HPDE6-E6E7 (cell line): ENCODE measurements at regions not wholly inside any gene's neighbourhood (a gene's known extent, or its start where the extent isn't known, plus 50 kb on each side); places are given as distances from the start of the nearest gene placed in this dataset.

Experiments used
- DNase-seq: peaks from one replicate; pipeline ENCODE4 v3.0.0; 2011; ENCODE audit warnings: missing footprints; ENCODE audit errors: extremely low spot score

DNA sequence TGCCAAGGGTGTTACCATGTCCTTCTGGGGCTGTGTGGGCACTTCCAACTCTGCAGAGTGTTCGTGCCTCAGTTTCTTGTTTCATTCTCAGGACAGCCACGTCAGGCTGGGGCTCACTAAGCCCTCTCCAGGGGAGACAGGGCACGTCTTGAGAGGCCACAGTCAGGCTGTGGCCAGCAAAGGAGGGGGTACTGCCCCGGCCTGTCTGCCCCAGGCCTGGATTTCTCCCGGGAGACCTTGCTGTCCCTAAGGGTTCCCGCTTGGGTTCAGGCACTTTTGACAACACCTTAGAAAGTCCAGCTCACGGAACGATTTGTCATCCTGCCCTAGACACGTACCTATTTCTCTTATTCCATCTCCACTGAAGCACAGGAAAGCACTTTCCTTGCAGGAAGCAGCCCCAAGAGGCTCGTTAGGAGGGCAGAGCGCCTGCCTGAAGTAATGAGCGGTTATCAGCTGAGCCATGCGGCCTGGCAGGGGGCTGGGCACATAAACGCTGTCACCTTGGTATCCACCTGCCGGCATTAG lies 290.4 kb upstream of the RTL1 start:
- no peak for DNase-seq

DNA sequence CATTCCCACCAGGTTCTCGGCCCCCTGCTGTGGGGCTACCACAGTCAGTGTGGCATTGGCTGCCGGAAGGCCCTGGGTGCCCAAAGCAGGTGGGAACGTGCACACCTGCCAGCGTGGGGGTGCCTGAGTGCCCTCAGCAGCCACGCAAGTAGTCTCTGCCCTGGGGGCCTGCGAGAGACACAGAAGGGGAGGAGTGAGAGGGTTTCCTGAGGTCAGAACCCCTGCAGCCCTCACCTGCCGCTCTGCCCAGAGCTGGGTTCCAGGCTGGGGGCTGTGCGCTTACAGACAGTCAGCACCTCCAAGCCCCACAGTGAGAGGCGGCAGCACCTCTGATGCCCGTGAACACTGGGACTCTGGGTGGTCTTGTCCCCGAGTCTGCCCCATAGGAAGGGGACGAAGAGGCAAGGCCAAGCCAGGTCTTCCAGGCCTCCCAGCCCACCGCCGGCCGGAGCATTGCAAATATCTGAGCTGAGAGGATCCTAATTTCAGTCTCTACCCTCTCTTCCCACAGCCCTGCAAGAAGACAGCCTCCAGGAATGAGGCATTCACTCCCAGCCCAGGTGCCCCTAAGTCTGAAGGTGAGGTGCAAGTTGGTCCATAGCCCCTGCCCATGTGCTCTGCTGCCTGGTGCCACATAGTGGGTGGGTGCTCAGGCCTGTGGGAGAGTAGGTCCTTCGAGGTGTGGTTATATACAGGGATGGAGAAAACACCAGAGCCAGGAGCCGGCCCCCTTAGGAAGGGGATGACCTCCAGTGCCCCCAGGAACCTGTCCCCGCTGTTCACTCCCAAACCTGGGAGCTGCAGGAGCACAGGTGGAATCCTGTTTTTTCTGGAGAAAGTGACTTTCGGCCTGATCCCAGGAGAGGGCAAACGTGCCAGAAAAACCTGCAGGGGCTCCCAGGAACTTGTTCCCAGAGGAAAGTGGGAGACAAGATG lies 291.1 kb upstream of the RTL1 start:
- DNase-seq: no peak

DNA sequence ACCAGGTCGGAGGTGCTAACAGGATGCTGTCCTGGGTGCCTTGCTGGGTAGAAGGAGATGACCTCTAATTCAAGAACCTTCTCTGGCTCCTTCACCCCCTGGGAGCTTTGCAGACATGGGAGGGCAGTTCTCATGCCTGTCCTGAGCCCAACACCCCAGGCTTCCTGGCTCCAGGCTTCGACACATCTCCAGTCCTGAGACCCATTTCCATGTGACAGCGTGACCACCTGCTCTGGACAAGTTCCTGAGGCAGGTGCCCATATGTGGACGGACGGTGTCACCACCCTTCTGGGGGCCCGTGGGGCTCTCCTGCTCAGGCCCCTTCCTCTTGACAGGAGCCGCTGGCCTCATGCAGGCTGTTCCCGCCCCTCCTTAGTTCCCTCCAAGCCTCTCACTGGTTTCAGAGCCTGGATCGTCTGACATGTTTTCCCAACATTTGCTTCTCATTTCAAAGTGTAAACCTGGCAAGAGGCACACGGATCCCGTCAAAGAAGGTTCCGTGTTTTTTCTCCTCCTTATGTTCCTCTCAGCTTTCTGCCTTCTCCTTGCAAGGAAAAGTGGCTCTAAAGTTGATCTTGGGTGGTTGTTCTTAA lies 291.9 kb upstream of the RTL1 start:
- DNase-seq: no peak

DNA sequence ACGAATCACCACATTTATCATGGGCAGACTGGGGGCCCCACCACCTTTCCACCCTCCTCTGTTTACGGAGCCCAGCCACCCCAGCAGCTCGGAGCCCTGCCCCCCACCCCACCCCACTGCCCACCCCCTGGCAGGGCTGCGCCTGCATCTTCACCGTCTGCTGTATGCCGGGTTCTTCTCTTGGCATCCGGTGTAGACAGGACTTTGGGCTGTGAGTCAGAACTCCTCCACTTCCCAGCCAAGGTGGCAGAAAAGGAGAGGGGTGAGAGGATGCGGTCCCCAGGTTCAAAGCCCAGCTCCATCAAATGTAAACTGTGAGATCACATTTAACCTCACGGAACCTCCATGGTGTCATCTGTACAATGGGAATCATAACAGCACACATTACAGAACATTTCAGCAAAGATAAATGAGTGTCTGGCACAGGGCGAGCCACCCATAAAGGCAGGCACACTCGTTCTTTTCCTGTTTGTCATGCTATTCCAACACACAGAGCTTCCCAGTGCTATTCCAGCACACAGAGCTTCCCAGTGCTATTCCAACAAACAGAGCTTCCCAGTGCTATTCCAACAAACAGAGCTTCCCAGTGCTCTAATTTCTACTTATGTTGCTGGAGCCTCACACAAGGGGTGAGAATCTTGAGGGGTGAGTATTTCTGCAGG lies 292.7 kb upstream of the RTL1 start:
- DNase-seq: no peak

DNA sequence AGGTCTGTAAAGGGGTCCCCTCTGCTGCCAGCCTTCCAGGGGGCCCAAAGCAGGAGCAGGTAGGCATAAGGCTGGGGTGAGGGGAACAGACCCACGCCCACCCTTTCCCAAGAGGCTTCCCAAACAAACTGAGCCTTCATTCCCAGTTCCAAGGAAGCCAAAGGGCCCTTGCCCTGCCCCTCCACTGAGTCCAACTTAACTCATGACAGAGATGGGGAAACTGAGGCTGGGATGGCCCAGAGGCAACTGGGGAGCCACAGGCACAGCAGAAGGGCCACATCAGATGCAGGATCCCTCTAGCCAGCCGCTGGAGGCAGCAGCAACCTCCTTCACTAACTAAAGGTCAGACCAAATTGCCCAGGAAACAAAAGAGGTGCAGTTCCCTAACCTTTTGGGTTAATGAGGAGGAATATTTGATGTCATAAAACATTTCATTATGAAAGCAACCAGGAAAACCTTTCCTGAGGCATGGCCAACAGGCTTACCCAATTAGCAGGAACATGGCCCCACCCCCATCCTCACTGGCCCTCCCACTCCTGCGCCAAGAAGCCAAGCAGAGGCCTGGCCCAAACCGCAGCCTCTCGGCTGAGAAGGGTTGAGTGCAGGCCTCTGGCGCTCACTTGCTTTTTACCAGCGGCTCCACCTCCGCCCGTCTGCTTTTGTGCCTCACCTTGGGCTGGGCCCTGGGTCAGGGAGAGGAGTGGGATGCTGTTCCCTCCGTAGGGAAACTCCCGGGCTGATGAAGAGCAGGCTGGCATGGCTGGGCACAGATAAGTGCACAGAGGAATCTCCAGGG lies 293.5 kb upstream of the RTL1 start:
- DNase-seq: no peak

DNA sequence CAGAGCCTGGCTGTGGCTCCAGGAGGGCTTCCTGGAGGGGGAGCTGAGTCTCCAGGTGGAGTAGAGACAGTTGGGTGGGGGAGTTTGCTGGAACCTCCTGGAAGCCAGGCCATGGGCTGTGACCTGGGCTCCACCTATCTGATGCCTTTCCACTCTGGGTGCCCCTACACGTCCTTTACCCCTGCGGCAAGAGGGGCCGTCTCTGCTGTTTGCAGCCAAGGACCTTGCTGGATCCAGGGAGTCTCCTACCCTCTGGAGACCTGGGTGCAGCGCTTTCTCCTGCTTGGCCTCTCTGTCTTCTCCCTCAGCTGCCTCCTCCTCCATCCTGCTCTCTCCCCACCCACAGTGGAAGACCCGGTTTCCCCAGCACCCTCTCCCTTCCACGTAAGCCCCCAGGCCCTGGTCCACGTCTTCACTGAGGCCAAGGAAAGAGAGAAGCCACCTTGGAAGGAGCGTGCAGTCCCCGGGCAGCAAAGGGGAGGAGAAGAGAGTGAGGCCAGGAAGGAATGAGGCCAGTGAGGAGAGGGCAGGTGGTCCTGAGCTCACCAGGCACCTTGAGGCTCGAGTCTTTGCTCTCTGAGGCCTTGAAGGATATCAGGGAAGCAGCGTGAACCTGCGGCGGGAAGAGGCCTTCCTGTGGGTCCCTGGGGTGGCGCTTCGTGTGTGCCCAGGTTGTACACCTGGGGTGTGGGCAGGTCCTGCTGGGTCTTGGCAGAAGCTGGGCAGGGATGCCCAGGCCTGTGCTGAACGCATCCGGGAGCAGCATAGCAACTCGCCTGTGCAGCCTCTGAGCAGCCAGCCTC lies 294.3 kb upstream of the RTL1 start:
- DNase-seq: no peak

DNA sequence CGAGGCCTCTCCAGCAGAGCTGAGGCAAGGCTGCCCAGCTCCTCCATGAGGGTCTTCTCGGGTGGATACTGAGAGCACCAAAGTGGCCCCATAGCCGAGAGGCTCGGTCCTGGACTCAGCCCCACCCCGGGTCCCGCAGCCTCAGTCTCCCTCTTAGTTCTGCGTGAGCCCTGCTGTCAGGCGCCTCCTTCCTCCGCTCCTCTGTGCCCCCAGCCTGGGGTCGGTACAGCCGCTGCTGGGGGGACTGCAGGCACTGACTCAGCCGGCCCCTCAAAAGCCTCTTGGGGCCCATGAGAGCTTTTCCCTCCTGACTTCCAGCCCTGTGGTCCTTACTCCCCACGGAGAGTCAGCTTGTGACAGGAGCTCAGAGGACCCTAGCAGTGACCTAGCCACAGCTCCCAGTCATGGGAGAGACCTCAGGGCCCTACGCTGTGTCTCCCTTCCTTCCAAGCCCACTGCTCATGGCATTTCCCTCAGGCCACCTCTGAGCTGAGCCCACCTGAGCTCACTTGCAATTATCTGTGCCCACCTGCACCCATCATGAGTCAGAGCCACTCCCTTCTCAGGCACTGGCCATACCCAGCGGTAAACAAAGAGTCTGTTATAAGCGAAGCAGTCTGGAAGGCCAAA lies 295.0 kb upstream of the RTL1 start:
- DNase-seq: no peak

DNA sequence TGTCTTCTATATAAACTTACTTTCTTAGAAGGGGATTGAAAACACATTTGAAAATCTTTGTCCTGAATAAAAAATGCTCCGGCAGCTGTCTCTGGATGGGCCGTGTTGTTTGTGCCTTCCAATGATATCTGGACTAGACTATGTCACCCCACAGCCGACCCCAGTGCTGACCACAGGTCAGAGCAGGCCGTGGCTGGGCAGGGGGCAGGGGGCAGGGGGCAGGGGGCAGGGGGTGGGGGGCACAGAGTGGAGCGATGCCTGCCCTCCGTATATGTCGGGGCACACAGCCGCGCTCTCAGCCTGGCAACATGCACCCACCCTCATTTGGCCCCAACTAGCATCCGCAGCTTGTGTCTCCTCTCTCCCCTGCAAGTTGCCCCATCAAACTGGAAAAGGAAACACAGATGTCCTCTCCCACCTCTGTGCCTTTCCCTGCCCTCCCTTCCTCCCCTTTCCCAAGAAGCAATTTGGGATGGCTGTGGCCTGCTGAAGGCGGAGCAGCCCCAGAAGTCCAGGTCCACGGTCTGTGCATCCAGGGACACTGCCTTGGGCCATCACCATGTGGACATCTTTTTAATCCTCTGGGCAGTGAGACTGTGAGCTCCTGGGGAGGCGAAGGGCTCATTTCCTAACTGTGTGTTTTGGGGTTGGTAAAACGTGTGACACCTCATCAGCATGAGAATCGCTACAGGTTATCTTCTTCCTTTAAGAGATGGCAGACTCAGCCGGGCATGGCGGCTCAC lies 295.7 kb upstream of the RTL1 start:
- DNase-seq: no peak

DNA sequence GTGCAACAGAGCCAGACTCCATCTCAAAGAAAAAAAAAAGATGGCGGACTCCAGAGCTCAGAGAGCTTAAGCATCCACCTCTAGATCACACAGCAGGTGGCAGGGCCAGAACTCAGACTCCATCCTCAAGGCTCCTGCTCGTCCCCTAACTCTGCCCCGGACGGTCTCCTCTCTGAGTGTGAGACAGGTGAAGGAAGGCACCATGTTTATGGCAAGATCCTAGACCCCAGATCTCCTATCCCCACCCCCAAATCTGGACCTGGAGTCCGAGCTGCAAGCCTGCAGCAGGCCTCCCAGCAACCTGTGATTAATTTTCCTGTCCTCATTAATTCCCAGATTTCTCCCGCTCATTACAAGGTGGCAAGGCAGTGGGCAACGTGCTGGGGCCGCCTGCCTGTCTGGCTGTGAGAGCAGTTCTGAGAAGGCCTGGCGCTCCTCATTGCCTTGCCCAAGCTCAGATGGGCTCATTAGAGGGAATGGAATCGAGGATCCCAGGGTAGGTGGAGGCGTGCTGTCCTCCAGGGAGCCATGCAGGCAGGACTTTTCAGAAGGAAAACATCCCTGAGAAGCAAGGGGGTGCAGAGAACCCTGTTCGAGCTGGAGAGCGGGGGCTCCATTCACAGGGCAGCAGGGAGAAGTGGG lies 296.6 kb upstream of the RTL1 start:
- DNase-seq: no peak

DNA sequence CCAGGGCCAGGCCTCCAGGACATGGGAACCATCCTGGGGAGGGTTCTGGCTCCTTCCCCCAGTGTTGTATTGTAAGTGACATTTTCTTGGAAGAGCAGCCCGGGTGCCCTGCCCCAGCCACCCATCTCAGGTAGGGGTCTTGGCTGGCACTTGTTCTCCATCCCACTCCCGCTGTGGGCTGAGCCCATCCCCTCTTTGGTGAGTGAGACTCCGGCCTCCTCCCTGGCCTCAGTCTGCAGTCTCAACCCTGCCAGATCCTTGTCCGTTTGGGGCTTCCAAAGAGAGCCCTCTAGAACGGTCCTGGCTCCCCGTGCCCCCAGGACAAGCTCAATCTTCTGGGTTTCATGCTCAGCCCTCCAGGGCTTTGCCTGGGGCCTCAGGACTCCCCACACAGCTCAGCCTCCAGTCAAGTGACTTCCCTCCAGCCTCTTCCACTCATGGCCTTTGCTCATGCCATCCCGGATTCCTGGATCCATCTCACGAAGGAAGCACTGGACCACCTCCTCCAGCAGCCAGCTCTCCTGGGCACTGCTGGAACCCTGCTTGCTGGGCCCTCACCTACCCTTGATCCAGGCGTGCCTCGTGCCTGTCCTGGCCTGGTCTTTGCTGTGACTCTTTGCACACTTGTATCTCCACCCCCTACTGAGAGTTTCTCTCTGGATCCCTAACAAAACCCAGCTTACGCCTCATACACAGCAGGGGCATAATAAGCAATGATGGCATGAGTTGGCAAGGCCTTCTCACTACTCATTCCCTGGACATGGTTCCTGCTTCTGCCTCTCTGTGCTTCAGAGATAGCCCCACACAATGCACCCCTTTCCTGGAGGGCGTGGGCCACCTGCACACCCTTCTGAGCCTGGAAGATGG lies 297.4 kb upstream of the RTL1 start:
- DNase-seq: no peak

DNA sequence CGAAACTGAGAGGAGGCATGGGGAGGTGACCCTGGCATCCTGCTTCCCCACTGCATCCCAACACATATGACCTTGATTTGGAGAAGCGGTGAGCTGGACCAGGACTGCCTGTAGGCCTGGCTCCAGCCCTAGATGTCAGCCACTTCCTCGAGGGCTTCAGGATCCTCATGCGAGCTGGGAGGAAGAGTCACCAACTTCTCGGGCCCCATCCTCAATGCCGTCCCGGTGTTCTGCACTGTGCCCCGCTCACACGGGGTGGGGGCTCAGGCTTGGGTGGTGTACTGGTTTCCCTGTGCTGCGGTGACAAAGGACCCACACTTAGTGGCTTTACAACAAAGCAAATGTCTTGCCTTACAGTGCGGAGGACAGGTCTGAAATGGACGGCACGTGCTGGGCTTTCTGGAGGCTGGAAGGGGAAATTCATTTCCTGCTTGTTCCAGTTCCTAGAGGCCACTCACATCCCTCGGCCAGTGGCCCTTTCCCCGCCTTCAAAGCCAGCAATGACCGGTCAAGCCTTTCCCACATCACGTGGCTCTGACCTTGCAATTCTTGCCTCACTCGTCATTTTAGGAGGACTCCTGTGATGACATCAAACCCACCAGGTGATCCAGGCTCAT lies 298.1 kb upstream of the RTL1 start:
- no peak for DNase-seq

DNA sequence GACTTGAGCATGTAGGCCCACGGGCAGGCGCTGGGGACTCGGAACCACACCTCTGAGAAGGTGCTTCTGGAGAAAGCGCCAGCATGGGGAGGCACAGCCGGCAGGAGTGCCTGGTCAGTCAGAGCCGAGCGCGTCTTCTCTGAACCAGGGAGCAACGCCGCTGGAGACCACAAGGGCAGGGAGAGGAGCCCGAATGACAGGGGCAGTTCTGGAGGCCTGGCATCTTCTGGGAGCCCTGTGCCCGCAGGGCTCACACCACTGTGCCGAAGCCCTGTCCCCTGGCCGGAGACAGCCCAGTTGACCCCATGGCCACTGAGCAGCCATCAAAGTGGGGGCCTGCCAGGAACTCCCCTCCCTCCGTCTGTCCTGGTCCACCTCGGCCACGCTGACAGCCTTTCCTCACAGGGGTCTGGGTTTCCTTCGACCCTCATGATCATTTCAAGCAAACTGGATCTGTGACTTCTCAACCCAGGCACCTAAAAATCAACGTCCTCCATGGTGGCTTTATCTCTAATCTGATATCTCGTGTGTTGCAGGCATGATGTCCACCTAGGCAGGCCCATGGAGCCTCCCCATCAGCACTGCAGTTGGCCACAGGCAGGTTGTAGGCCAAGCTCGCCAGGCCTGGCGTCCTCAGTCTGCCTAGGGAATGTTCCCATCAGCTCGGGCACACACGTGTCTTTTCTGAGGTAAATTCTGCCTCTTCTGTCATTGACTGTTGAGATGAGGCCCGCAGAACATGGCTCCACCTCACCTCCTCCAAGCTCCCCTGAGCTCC lies 299.3 kb upstream of the RTL1 start:
- no peak for DNase-seq

DNA sequence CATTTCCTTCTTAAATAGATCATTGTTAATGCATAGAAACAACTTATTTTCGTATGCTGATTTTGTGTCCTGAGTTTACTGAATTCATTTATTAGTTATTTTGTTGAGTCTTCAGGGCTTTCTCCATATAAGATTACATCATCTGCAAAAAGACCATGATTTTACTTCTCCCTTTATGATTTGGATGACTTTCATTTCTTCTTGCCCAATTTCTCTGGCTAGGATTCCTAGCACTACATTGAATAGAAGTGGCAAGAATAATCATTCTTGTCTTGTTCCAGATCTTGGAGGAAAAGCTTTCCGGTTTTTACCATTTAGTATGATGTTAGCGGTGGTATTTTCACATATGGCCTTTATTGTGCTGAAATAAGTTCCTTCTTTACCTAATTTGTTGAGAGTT lies 303.0 kb upstream of the RTL1 start:
- DNase-seq: no peak

DNA sequence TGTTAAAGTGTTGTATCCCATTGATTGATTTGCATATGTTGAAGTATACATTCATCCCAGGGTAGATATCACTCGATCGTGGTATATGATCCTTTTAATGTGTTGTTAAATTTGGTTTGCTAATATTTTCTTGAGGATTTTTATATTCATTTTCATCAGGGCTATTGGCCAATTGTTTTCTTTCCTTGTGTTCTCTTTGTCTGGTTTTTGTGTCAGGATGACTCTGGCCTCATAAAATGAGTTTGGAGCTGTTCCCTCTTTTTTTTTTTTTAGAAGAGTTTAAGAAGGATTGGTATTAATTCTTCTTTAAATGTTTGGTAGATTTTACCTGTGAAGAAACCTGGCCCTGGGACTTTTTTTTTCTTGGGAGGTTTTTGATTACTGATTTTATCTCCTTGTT lies 303.5 kb upstream of the RTL1 start:
- DNase-seq: no peak

DNA sequence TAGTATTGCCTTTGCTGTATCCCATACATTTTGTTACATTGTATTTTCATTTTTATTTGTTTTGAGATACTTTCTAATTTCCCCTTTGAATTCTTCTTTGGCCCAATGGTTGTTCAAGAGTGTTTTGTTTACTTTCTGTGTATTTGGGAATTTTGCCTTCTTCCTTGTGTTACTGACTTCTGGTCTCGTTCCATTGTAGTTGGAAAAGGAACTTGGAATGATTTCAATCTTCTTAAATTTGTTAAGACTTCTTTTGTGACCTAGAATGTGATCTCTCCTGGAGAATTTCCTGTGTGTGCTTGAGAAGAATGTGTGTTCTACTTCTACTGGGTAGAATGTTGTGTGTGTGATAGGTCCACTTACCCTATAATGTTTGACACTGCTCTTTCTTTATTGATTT lies 304.4 kb upstream of the RTL1 start:
- no peak for DNase-seq

DNA sequence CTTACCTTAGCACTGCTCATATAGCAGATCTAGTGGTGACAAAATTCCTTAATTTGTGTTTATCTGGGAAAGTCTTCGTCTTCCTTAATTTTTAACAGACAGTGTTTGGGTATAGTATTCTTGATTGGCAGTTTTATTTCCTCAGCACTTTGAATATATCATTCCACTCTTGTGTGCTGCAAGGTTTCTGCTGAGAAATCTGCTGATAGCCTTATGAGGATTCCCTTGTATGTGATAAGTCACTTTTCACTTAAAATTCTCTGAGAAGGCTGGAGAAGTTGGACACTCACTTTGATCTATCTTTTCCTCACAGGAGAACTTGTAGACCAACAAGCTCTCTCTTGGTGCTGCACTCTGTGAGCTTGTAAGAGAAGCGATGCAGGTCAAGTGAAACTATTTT lies 306.1 kb upstream of the RTL1 start:
- no peak for DNase-seq

DNA sequence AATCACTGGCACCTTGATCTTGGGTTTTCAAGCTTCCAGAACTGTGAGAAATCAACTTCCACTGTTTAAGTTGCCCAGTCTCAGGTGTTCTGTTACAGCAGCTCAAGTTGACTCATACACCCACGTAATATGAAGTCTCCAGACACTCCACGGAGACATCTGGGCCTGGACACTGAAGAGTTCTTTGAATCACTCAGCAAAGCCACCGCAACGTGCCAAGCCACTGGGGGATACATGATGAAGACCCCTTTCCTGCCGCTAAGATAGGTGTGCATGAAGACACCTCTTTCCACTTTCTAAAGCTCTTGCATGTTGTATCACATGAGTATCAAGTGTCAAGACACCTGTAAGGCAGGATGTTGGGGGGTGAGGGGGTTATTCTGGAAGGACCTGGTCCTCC lies 311.7 kb upstream of the RTL1 start:
- DNase-seq: no peak
